NCI-H2227 (cell line): ENCODE measurements at regions not wholly inside any gene's neighbourhood (a gene's known extent, or its start where the extent isn't known, plus 50 kb on each side); places are given as distances from the start of the nearest gene placed in this dataset.
"Not testable (repeated sequence)": the region's sequence is repeated elsewhere in the genome, so short reads cannot be mapped to it uniquely, and the experiment has no call there.

Experiments used
- DNase-seq: peaks from one replicate; lab custom pipeline; 2025; ENCODE audit not compliant: unreplicated experiment; lab: John Stamatoyannopoulos, UW

DNA sequence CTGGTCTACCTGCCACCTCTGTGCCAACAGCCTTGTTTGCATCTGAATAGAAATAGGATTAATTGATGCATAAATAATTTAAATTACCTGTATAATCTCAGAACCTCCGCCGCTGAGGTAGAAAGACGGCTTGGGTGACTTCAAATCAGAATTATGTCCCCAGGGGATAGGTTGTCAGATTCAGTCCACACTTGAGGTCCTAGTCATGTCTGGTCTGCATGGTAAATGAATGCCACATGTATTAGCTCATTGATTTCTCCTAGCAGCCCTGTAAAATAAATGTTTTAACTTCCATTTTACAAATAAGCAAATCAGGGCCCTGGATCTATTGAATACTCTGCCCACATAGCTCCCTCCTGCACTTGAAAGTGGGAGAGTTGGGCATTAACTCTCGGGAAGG, 368.0 kb upstream of the WWC1 start:
- DNase-seq, result no peak

DNA sequence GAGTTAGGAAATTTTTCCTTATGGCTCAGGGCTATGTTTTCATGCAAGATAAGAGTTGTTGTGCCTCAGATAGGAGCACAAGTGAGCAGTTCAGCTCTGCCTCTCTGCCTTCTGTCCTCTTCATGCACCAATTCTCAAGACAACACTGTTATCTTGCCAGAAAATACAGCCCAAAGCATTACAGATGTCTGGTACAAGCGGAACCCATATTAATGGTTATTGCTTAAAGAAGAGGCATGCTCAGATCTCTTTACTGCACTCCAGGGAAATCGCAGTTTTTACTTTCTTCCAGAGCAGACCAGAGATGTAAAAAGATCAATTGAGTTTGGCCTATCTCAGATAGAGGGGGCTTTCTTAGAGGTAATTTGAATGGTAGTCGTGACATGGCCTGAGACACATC, 361.6 kb upstream of the WWC1 start:
- DNase-seq, result no peak

DNA sequence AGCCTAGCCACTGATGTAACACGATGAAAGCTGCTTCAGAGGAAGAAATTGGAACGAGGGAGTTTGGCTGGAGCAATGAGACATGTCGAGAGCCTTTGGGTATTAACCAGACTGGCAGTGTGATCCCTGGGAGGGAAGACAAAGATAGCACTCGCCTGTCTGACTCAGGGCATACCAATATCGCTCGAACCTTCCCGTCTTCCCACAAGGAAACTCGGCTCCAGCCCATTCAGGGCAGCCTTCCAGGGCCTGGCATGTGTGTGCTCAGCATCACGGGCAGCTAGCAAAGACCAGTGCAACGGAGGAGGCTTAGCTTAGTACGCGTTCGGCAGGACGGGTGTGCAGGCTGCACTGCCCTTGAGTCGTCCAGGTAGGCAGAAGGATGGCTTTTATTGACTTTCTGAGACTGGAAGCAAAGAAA, 356.9 kb upstream of the WWC1 start:
- no peak for DNase-seq

DNA sequence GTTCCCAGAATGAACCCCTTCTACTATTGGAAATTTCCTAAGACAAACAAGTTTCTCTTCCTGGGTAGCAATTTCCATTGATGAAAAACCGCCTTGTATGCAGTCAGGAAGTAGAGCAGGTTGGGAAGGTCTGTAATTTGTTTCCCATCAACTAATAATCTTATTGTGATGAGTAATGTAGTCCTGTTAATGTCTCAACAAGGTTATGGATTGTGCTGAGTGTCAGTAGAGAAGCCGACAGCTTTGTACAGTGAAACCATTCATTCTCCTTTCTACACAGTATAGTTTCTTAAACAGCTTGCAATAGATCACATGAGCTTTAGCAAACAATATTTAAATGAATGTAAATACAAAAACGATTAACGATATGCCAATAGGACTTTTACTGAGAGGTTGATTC, 355.4 kb upstream of the WWC1 start:
- no peak for DNase-seq

GRCh38 chr5:167936944-167937634, 354.4 kb upstream of the WWC1 start:
- DNase-seq, result no peak

- DNase-seq, result no peak
These were observed 353.8 kb upstream of the WWC1 start for GRCh38 chr5:167937635-167937998.

DNA sequence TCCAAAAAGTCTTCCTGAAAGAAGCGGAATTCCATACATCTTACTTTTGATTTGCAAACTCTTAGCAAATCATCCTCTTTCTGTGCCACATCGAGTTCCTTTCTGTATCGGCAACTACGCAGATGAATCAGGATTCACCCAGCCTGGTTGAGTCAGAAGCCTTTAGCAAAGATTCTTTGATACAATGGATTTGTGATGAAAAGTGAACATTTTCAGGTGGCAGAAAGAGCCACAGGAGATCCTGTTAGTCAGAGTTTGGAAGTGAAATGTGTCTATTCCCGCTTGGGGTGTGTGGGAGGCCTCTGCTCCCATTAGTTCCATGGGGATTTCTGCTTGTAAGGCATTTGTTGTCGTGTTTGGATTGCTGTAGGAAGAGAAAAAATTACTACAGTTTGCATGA, 351.8 kb upstream of the WWC1 start:
- no peak for DNase-seq

DNA sequence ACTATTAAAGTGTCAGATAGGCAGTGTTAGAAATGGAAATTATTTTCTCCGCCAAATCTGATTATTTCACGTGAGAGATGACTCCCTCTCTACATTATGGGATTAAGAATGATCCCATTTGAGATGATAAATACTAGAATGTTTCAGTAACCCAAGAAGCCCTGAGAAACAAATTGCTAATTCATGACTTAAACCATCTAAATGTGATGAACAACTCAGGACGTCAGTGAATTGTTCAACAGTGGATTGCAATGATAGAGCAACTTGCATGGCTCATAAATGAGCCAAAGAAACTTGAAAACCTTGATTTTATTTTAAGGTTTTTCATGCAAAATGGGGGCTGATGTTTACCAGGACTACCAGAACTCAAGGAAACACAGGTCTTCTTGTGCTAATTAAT, 350.5 kb upstream of the WWC1 start:
- DNase-seq, result no peak

DNA sequence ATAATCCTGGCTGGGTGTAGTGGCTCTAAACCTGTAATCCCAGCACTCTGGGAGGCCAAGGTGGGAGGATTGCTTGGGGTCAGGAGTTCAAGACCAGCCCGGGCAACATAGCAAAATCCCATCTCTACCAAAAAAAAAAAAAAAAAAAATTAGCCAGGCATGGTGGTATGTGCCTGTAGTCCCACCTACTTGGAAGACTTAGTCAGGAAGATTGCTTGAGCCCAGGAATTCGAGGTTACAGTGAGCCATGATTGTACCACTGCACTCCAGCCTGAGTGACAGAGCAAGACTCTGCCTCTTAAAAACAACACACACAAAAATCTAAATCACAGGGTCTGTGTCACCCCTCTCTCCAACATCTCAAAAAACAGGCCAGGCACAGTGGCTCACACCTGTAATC, 349.9 kb upstream of the WWC1 start:
- DNase-seq, result not testable (repeated sequence)

DNA sequence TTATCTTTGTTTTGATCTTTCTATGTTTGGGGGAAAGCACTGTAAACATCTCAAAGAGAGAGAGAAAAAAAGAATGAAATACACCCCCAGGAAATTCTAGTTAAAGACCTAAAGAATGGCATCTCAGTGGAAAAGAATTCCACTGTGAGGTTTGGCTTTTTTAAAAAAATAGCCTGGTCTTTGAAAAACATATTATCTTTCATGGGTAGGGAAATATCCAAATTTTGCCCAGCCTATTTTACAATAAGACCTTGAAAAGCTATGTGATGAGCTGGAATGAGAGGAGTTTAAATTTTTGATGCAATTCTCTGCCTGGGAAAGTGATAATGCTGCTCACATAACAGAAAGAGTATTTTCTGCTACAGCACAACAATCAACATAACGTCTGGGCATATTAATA, 348.1 kb upstream of the WWC1 start:
- DNase-seq, result no peak

DNA sequence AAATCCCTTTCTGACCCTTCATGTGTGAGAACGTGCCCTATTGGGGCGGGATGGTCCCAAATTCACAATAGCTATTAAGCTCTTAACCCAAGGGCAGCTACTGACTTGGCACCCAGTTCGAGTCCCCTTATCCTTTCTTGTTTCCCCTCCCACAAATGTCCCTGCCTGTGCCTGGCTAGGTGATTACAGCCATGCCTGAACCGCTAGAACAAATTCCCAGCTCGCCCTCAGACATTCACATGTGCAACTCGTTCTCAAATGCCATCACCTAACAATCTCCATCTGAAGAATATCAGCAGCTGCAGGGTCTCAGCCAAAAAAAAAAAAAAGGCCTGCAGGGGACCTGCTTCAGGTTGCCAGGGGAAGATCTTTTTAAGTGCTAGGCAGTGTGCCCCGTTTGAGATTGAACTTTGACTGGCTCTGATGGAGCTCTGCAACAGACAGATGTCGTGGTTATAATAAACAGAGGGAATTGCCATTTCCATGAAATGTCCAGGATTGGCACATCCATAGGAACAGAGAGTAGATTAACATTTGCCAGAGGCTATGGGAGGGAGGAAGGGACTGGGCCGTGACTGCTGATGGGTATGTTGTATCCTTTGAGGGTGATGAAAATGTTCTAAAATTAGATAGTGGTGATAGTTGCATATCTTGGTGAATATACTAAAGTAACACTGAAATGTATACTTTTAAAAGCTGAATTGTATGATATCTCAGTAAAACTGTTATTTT, 347.2 kb upstream of the WWC1 start:
- no peak for DNase-seq

- DNase-seq, result peak; percentile 6
These were observed 345.7 kb upstream of the WWC1 start for GRCh38 chr5:167945542-167946384.

GRCh38 chr5:167947306-167947705, 344.1 kb upstream of the WWC1 start:
- no peak for DNase-seq

DNA sequence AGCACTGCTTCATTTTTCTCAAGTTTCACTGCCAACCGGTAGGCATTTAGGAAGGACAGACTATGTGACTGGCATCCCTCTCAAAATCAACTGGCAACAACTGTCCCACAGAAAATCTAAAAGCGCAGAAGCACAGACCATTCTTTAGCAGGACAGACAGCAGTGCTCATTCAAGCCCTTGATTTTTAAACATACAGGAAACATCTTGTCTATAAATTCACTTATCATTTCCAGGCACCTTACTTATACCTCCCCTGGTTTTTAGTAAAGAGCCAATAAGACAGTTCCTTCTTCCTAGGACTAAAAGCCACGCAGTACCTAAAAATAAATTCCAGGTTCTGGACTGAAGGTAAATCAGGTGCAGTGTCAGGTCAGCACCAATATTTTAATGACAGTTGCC, 343.2 kb upstream of the WWC1 start:
- DNase-seq, result no peak

DNA sequence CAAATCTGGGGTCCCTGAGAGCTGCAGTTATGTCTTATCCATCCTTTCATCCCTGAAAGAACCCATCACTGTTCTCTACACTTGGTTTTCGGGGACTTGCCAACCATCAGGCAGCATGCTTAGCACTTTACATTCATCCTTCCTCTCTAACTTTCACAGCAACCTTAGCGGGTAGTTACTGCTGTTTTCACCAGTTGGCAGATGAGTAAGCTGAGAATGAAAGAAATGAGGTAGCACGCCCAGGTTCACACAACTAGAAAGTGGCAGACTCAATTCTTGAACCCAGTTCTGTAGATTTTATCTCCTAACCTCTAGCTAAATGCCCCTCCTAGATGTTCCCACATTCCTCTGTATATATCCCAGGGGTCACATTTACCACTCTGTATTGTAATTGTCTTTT, 342.0 kb upstream of the WWC1 start:
- no peak for DNase-seq

DNA sequence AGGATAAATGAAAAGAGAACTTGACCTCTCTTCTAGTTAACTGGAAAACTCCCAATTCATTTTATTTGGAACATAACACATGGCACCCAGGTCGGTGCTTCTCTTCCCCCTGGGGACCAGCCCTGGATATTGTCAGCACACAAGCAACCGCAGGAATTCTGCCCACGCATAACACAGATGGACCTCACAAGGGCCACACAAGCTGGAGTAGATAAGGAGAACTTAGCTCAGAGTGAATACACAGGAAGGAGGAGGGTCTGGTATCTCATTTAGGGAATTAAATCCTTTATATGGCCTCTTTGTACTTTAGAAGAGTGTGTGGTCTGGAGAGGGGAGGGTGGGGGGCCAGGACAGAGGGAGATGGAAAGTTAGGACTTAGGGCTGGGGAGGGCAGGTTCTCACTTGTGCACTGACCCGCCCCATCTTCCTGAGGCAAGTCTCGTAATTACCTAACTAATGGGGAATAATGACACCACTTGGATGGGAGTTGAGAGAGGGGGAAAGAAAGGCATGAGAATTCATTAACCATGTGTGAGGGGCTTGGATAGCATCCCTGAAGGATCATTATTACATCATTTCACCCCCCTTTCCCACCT, 341.2 kb upstream of the WWC1 start:
- no peak for DNase-seq

DNA sequence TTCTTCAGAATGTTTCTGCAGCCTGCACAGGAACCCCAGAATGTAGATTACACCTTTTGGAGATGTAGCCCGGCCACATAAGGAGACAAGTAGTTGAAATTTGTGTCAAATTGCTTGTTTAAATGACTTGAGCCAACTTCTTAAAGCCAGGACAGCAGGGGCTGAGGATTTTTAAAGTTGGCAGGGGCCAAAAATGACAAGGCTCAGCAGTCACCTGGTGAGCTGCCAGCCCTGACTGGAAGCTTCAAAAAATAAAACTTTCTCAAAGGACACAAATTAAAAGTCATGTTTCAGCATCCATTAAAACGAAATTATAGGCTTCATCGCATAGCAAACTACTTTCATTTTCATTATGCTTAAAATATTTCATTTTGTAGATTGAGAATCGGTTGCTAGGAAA, 340.3 kb upstream of the WWC1 start:
- DNase-seq, result no peak

- no peak for DNase-seq
These were observed 339.0 kb upstream of the WWC1 start for GRCh38 chr5:167952278-167952995.

GRCh38 chr5:167953151-167953798, 338.2 kb upstream of the WWC1 start:
- DNase-seq, result no peak

GRCh38 chr5:167961731-167962130, 329.7 kb upstream of the WWC1 start:
- no peak for DNase-seq
